GM23248 (cell line): ENCODE measurements at regions not wholly inside any gene's neighbourhood (a gene's known extent, or its start where the extent isn't known, plus 50 kb on each side); places are given as distances from the start of the nearest gene placed in this dataset.

ENCODE experiments used
- DNase-seq: peaks from one replicate; pipeline ENCODE4 v3.0.0-alpha.2; 2015
- H2AFZ ChIP-seq: fragments of 200-600 bp; sonication (generic); 2 replicates; pipeline ENCODE4 v1.6.1; 2016; ENCODE audit warnings: antibody characterized with exemption
- H3F3A ChIP-seq: fragments of 200-600 bp; sonication (generic); 2 replicates; pipeline ENCODE4 v1.6.1; 2016; ENCODE audit warnings: mild to moderate bottlenecking, antibody characterized with exemption, mixed run types; ENCODE audit not compliant: insufficient read depth
- H3K27ac ChIP-seq: fragments of 200-600 bp; sonication (generic); 2 replicates; pipeline ENCODE4 v1.5.1; 2016; ENCODE audit warnings: mild to moderate bottlenecking
- H3K27me3 ChIP-seq: fragments of 200-600 bp; sonication (generic); replicated peaks from 2 replicates; pipeline ENCODE4 v1.6.1; 2016; ENCODE audit warnings: mild to moderate bottlenecking; ENCODE audit not compliant: insufficient read depth
- H3K36me3 ChIP-seq: fragments of 200-600 bp; sonication (generic); 2 replicates; pipeline ENCODE4 v1.6.1; 2016; ENCODE audit warnings: low read depth, mild to moderate bottlenecking
- H3K4me1 ChIP-seq: fragments of 200-600 bp; sonication (generic); 2 replicates; pipeline ENCODE4 v1.6.1; 2016; ENCODE audit warnings: mild to moderate bottlenecking; ENCODE audit not compliant: insufficient read depth
- H3K4me2 ChIP-seq: fragments of 200-600 bp; sonication (generic); one replicate; pipeline ENCODE4 v1.6.1; 2016; ENCODE audit warnings: mild to moderate bottlenecking; ENCODE audit not compliant: unreplicated experiment
- H3K4me3 ChIP-seq: fragments of 200-600 bp; sonication (generic); 2 replicates; pipeline ENCODE4 v1.5.1; 2016; ENCODE audit warnings: mild to moderate bottlenecking
- H3K79me2 ChIP-seq: fragments of 200-600 bp; sonication (generic); 2 replicates; pipeline ENCODE4 v1.6.1; 2016; ENCODE audit warnings: mild to moderate bottlenecking; ENCODE audit not compliant: insufficient read depth
- H3K9ac ChIP-seq: fragments of 200-600 bp; sonication (generic); 2 replicates; pipeline ENCODE4 v1.6.1; 2016; ENCODE audit warnings: mild to moderate bottlenecking
- H3K9me2 ChIP-seq: fragments of 200-600 bp; sonication (generic); 2 replicates; pipeline ENCODE4 v1.6.1; 2016; ENCODE audit warnings: mixed run types, mild to moderate bottlenecking, moderate library complexity; ENCODE audit not compliant: insufficient read depth
- H3K9me3 ChIP-seq: fragments of 200-600 bp; sonication (generic); one replicate; pipeline ENCODE4 v1.6.1; 2017; ENCODE audit warnings: low read depth
- H4K20me1 ChIP-seq: fragments of 200-600 bp; sonication (generic); 2 replicates; pipeline ENCODE4 v1.6.0; 2016; ENCODE audit not compliant: insufficient read depth
- EZH2 ChIP-seq: fragments of 200-600 bp; sonication (generic); IDR thresholded peaks from 2 replicates; pipeline ENCODE4 v1.6.1; 2018; ENCODE audit warnings: antibody characterized with exemption, mild to moderate bottlenecking; ENCODE audit not compliant: insufficient read depth, poor library complexity, severe bottlenecking
- EZH2phosphoT487 ChIP-seq: fragments of 200-600 bp; sonication (generic); IDR thresholded peaks from 2 replicates; pipeline ENCODE4 v1.6.1; 2018; ENCODE audit warnings: antibody characterized with exemption, moderate library complexity, mild to moderate bottlenecking, low read depth; ENCODE audit not compliant: insufficient read depth
- WGBS, 2 experiments: methylation state at CpG; one replicate each; pipeline ENCODE4 v1.1.6; 2015 to 2017; ENCODE audit warnings: low lambda C conversion rate in 2 of 2, low coverage in 1 of 2; ENCODE audit errors: missing lambda C conversion rate in 2 of 2; 5-methylcytosine and 5-hydroxymethylcytosine counted together
- in situ Hi-C: fragments of 300-500 bp; cut with MboI; formaldehyde crosslinking; loops from 2 replicates; pipeline ENCODE4 v1.15.0; 2020

DNA sequence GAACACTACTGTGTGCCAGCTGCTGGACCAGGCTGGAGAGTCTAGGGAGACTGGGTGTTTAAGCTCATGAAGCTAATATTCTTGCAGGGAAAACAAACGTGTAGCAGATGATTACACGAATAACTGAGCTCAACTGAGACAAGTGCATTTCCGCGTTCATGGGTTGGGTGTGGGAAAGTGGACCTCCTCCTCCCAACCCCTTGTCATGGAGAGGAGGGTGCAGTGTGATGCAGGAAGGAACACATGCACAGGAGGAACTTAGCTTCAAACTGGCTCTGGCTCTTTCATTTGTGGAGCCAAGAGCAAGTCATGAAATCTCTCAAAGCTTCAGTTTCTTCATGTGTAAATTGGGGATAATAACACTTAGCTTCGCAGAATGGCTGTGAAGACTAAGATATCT lies 204.3 kb downstream of the ARHGAP12 start:
- DNase-seq: no peak
- H4K20me1 ChIP-seq: no peaks in the 10 kb centered on the region
- H3K9ac ChIP-seq: no peak overlapping the region
- WGBS, 2 experiments: 77% methylated on average over 5 of the region's 5 CpGs
- no peaks in the 10 kb centered on the region for H3K36me3 ChIP-seq
- in situ Hi-C loops: no loop called here
- H2AFZ ChIP-seq: no peak overlapping the region
- no peaks in the 10 kb centered on the region for H3K27me3 ChIP-seq
- no peak overlapping the region for H3K27ac ChIP-seq
- peaks cover 5% of the 10 kb centered on the region; the same call in 1 of the 2 replicates for H3K4me1 ChIP-seq
- H3K79me2 ChIP-seq: no peaks in the 10 kb centered on the region
- H3K9me2 ChIP-seq: no peaks in the 10 kb centered on the region; the same call in 1 of the 2 replicates
- H3K9me3 ChIP-seq: no peaks in the 10 kb centered on the region
- H3K4me2 ChIP-seq: no peak overlapping the region
- no peak for TF ChIP-seq EZH2
- no peak for TF ChIP-seq EZH2phosphoT487
- no peak overlapping the region for H3K4me3 ChIP-seq
- H3F3A ChIP-seq: 0 out of 2 replicates have a peak, but pooled peaks cover 6% of the 10 kb centered on the region

DNA sequence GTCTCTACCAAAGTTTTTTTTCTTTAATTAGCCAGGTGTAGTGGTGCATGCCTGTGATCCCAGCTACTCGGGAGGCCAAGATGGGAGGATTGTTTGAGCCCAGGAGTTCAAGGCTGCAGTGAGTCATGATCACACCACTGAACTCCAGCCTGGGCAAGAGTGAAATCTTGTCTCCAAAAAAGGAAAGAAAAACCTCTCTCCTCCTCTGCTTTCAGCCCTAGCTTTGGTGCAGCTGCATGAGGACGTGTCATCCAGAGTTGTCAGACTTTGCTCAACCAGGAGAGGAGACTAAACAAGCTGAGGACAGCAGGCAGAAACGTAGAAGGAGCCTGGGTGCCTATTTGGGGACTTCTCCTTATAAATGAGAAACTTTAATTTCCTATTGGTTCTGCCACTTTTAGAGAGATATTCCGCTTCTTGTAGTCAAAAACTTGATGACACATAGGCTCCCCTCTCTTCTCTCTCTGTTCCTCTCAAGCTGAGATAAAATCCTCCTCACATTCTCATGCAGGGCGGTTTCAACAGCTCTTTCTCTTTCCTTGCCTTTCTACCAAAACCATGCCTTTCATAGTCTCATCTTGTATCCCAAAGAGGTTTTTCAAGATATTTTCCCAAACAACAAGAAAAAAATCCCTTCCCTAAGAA lies 205.4 kb downstream of the ARHGAP12 start:
- Histone ChIP-seq H3K79me2 (no peaks in the 10 kb centered on the region), H3K4me3 (no peak overlapping the region), H3K36me3 (no peaks in the 10 kb centered on the region), H3K27ac (no peak overlapping the region), H3K4me2 (no peak overlapping the region), H4K20me1 (no peaks in the 10 kb centered on the region), H2AFZ (peak overlapping the region; percentile 59; the same call in 1 of the 2 replicates), H3K27me3 (no peaks in the 10 kb centered on the region), H3K4me1 (peaks cover 5% of the 10 kb centered on the region; the same call in 1 of the 2 replicates), H3K9ac (no peak overlapping the region), H3K9me2 (no peaks in the 10 kb centered on the region; the same call in 1 of the 2 replicates), H3F3A (0 out of 2 replicates have a peak, but pooled peaks cover 6% of the 10 kb centered on the region), H3K9me3 (no peaks in the 10 kb centered on the region)
- WGBS, 2 experiments: 62 to 66% methylated on average over 5 of the region's 5 CpGs
- in situ Hi-C loops: no loop called here
- peak; percentile 18 for DNase-seq
- TF ChIP-seq EZH2phosphoT487 (no peak), EZH2 (no peak)

DNA sequence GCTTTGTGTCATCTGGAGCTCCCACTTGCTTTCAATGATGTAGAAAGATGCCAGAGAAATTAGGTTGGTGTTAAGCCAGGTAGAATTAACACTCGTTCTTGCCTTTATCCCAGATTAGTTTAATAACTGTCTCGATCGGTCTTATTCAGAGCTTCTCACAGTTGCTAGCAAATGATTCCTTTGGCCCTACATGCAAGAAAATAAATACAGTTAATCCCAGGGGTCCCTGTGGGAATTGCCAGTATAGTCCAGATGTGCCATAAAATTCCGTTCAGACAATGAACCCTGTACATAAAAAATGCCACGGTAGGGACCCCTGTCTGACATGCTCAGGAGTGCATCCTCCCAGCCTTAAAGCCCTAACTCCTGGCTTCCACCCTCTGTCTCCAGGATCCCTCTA lies 207.5 kb downstream of the ARHGAP12 start:
- H3K9ac ChIP-seq: no peak overlapping the region
- no peaks in the 10 kb centered on the region for H3K79me2 ChIP-seq
- in situ Hi-C loops: no loop called here
- no peak for DNase-seq
- H3K9me2 ChIP-seq: no peaks in the 10 kb centered on the region; the same call in 1 of the 2 replicates
- 0 out of 2 replicates have a peak, but pooled peaks cover 6% of the 10 kb centered on the region for H3F3A ChIP-seq
- TF ChIP-seq EZH2: no peak
- H3K4me3 ChIP-seq: no peak overlapping the region
- H3K27me3 ChIP-seq: no peaks in the 10 kb centered on the region
- 84 to 86% methylated on average over 5 of the region's 5 CpGs for WGBS, 2 experiments
- H3K4me1 ChIP-seq: peaks cover 5% of the 10 kb centered on the region; the same call in 1 of the 2 replicates
- H3K36me3 ChIP-seq: no peaks in the 10 kb centered on the region
- H2AFZ ChIP-seq: no peak overlapping the region
- H3K27ac ChIP-seq: no peak overlapping the region
- no peaks in the 10 kb centered on the region for H4K20me1 ChIP-seq
- no peak overlapping the region for H3K4me2 ChIP-seq
- H3K9me3 ChIP-seq: no peaks in the 10 kb centered on the region

DNA sequence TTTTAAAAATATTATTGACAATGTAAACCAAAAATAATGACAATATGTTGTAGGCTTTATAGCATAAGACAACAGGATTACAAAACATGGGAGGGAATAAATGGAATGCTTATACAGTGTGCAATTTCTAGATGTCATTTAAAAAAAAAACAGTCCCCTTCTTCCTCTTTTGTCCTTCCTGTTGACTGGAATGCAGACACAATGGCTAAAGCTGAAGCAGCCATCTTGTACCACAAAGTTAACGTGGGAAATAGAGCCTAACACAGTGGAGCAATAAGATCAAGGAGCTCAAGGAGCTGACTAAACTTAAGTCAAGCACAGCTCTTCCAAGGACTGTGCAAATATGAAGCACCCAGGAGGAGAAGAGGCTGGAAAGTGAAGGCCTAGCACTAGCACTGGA lies 208.1 kb downstream of the ARHGAP12 start:
- H2AFZ ChIP-seq: no peak overlapping the region
- no peaks in the 10 kb centered on the region for H3K36me3 ChIP-seq
- TF ChIP-seq EZH2phosphoT487 (no peak), EZH2 (no peak)
- H3K79me2 ChIP-seq: no peaks in the 10 kb centered on the region
- no peak for DNase-seq
- no peaks in the 10 kb centered on the region for H3K27me3 ChIP-seq
- no peak overlapping the region for H3K27ac ChIP-seq
- in situ Hi-C loops: no loop called here
- H3K9me3 ChIP-seq: no peaks in the 10 kb centered on the region
- H3K4me1 ChIP-seq: peaks cover 5% of the 10 kb centered on the region; the same call in 1 of the 2 replicates
- H3K9me2 ChIP-seq: no peaks in the 10 kb centered on the region
- no peak overlapping the region for H3K9ac ChIP-seq
- WGBS, 2 experiments: 93 to 100% methylated on average over 1 of the region's 1 CpG
- H3K4me3 ChIP-seq: no peak overlapping the region
- H3F3A ChIP-seq: 0 out of 2 replicates have a peak, but pooled peaks cover 6% of the 10 kb centered on the region
- no peaks in the 10 kb centered on the region for H4K20me1 ChIP-seq
- no peak overlapping the region for H3K4me2 ChIP-seq
